ENCODE measurements at regions not wholly inside any gene's neighbourhood (a gene's known extent, or its start where the extent isn't known, plus 50 kb on each side); places are given as distances from the start of the nearest gene placed in this dataset.

DNA sequence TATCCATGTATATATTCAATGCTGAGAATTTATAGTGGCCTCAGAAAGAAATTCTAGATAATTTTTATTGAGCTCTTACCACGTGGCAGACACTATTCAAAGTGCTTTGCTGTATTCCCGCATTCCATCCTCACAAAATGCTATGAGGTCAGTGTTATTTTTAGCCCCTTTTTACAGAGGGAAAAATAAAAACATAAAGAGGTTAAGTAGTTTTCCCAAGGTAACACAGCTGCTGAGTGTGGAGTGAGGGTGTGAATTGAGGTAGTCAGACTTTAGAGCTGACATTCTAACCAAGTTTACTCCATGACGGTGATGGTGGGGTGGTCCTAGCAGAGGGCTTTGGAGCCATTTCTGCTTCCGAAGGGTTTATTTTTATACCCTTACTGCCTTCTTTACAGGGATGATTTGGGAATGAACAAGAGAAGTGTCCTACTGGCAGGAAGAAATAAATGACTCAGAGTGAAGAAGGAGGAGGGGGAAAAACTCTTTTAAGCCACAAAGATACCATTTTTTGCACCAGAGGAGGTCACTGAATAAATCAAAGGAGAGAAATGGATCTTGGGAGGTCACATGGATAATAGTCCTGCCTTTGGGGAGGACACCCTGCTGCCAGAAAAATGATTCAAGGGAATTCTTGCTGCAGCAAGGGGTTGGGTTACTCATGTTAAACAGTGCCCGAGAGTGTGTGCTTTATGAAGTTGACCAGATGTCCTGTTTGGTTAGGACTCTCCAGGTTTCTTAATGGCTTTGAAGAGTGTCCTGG is 76.1 kb downstream of the HMHB1 start:
- no peak for TF ChIP-seq ZFP3 (CRISPR knock-in tag; IDR thresholded peaks at IDR 0.05)
- TF ChIP-seq, protein P1, sequence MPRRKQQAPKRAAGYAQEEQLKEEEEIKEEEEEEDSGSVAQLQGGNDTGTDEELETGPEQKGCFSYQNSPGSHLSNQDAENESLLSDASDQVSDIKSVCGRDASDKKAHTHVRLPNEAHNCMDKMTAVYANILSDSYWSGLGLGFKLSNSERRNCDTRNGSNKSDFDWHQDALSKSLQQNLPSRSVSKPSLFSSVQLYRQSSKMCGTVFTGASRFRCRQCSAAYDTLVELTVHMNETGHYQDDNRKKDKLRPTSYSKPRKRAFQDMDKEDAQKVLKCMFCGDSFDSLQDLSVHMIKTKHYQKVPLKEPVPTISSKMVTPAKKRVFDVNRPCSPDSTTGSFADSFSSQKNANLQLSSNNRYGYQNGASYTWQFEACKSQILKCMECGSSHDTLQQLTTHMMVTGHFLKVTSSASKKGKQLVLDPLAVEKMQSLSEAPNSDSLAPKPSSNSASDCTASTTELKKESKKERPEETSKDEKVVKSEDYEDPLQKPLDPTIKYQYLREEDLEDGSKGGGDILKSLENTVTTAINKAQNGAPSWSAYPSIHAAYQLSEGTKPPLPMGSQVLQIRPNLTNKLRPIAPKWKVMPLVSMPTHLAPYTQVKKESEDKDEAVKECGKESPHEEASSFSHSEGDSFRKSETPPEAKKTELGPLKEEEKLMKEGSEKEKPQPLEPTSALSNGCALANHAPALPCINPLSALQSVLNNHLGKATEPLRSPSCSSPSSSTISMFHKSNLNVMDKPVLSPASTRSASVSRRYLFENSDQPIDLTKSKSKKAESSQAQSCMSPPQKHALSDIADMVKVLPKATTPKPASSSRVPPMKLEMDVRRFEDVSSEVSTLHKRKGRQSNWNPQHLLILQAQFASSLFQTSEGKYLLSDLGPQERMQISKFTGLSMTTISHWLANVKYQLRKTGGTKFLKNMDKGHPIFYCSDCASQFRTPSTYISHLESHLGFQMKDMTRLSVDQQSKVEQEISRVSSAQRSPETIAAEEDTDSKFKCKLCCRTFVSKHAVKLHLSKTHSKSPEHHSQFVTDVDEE (CRISPR knock-in tag; IDR thresholded peaks at IDR 0.05) = no peak
- TF ChIP-seq TOX (CRISPR knock-in tag; IDR thresholded peaks at IDR 0.05; ENCODE audit: borderline replicate concordance) = no peak
- no peak for TF ChIP-seq CREB5 (CRISPR knock-in tag; IDR thresholded peaks at IDR 0.05; ENCODE audit: low read depth)
- TF ChIP-seq, protein P2, sequence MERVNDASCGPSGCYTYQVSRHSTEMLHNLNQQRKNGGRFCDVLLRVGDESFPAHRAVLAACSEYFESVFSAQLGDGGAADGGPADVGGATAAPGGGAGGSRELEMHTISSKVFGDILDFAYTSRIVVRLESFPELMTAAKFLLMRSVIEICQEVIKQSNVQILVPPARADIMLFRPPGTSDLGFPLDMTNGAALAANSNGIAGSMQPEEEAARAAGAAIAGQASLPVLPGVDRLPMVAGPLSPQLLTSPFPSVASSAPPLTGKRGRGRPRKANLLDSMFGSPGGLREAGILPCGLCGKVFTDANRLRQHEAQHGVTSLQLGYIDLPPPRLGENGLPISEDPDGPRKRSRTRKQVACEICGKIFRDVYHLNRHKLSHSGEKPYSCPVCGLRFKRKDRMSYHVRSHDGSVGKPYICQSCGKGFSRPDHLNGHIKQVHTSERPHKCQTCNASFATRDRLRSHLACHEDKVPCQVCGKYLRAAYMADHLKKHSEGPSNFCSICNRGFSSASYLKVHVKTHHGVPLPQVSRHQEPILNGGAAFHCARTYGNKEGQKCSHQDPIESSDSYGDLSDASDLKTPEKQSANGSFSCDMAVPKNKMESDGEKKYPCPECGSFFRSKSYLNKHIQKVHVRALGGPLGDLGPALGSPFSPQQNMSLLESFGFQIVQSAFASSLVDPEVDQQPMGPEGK (CRISPR knock-in tag; IDR thresholded peaks at IDR 0.05; ENCODE audit: borderline replicate concordance) = no peak; the same call in 1 of the 2 replicates
- TF ChIP-seq PPARA (CRISPR knock-in tag; IDR thresholded peaks at IDR 0.05; ENCODE audit: borderline replicate concordance) = no peak
- TF ChIP-seq BACH2 (CRISPR knock-in tag; IDR thresholded peaks at IDR 0.05; ENCODE audit: borderline replicate concordance) = no peak
- TF ChIP-seq, protein P3, sequence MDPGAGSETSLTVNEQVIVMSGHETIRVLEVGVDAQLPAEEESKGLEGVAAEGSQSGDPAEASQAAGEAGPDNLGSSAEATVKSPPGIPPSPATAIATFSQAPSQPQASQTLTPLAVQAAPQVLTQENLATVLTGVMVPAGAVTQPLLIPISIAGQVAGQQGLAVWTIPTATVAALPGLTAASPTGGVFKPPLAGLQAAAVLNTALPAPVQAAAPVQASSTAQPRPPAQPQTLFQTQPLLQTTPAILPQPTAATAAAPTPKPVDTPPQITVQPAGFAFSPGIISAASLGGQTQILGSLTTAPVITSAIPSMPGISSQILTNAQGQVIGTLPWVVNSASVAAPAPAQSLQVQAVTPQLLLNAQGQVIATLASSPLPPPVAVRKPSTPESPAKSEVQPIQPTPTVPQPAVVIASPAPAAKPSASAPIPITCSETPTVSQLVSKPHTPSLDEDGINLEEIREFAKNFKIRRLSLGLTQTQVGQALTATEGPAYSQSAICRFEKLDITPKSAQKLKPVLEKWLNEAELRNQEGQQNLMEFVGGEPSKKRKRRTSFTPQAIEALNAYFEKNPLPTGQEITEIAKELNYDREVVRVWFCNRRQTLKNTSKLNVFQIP (CRISPR knock-in tag; IDR thresholded peaks at IDR 0.05; ENCODE audit: borderline replicate concordance, low read depth) = no peak
- no peak for TF ChIP-seq RARB (CRISPR knock-in tag; IDR thresholded peaks at IDR 0.05)
- no peak for TF ChIP-seq ZNF8 (CRISPR knock-in tag; IDR thresholded peaks at IDR 0.05)
- TF ChIP-seq ARNTL (CRISPR knock-in tag; IDR thresholded peaks at IDR 0.05; ENCODE audit: borderline replicate concordance, low read depth) = no peak
- TF ChIP-seq ZNF565 (CRISPR knock-in tag; conservative IDR thresholded peaks at IDR 0.05; ENCODE audit: low read depth) = no peak
- no peak for TF ChIP-seq TCF4 (CRISPR knock-in tag; IDR thresholded peaks at IDR 0.05; ENCODE audit: borderline replicate concordance)
